Small intestine (tissue), 7 donors: ENCODE measurements at regions not wholly inside any gene's neighbourhood (a gene's known extent, or its start where the extent isn't known, plus 50 kb on each side); places are given as distances from the start of the nearest gene placed in this dataset.

Experiments
- DNase-seq, 2 donors: peaks; one replicate each; pipeline versions ENCODE4 v3.0.0 to v3.0.0-alpha.2; 2013
- FAIRE-seq: peaks from 2 replicates; lab custom pipeline; 2012; peaks lifted over from hg19 to GRCh38; lab: Jason Lieb, UNC
- H3K27ac ChIP-seq, 3 donors: one replicate each; pipeline ENCODE4 v1.5.1; 2013; ENCODE audit warnings: low read length in 2 of 3, mild to moderate bottlenecking in 2 of 3, control low read depth in 1 of 3, inconsistent platforms in 1 of 3, low read depth in 1 of 3, moderate library complexity in 1 of 3
- H3K27me3 ChIP-seq, 3 donors: one replicate each; pipeline ENCODE4 v1.6.1; 2013; ENCODE audit warnings: low read length in 3 of 3, inconsistent platforms in 1 of 3; ENCODE audit not compliant: control insufficient read depth in 3 of 3, insufficient read depth in 3 of 3
- H3K36me3 ChIP-seq, 3 donors: one replicate each; pipeline ENCODE4 v1.6.1; 2013; ENCODE audit warnings: low read length in 3 of 3, inconsistent platforms in 1 of 3, low read depth in 1 of 3, mild to moderate bottlenecking in 1 of 3, moderate library complexity in 1 of 3; ENCODE audit not compliant: control insufficient read depth in 3 of 3, insufficient read depth in 2 of 3
- H3K4me1 ChIP-seq, 3 donors: one replicate each; pipeline ENCODE4 v1.6.1; 2013; ENCODE audit warnings: low read length in 2 of 3, inconsistent platforms in 1 of 3, low read depth in 1 of 3, mild to moderate bottlenecking in 1 of 3, moderate library complexity in 1 of 3; ENCODE audit not compliant: control insufficient read depth in 3 of 3, insufficient read depth in 2 of 3
- H3K4me3 ChIP-seq, 3 donors: one replicate each; pipeline ENCODE4 v1.5.1; 2013; ENCODE audit warnings: low read length in 3 of 3, control low read depth in 1 of 3, inconsistent platforms in 1 of 3, low read depth in 1 of 3, mild to moderate bottlenecking in 1 of 3, moderate library complexity in 1 of 3
- H3K9me3 ChIP-seq, 2 donors: one replicate each; pipeline ENCODE4 v1.6.1; 2013; ENCODE audit warnings: low read depth in 1 of 2, low read length in 1 of 2; ENCODE audit not compliant: control insufficient read depth in 2 of 2, insufficient read depth in 1 of 2
- WGBS, 3 donors: extraction: QIAGEN DNeasy Blood & Tissue Kit; methylation state at CpG; one replicate each; pipeline ENCODE4 v1.1.7; 2013; 5-methylcytosine and 5-hydroxymethylcytosine counted together
- donor health status: healthy with polysubstance abuse.
- donor health status: control.
- donor health status: control.
- donor health status: Bipolar disorder and iron deficiency.
- donor health status: healthy.

DNA sequence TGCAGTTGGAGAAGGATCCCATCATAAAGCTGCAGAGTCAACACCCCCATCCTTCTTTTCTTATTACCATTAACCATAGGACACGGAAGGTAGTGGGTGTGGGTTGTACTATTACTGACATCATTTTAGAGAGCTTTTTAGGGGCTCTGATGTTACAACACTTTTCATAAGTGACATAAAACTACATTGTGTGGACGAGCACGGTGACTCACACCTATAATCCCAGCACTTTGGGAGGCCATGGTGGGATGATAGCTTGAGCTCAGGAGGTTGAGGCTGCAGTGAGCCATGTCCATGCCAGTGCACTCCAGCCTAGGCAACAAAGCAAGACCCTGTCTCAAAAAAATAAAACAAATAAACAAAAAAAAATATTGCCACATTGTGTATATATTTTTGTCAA is 167.1 kb downstream of the DUSP6 start:
- Histone ChIP-seq H3K4me1 (no peaks in the 10 kb centered on the region), H3K27ac (no peak overlapping the region)
- no peak for FAIRE-seq

DNA sequence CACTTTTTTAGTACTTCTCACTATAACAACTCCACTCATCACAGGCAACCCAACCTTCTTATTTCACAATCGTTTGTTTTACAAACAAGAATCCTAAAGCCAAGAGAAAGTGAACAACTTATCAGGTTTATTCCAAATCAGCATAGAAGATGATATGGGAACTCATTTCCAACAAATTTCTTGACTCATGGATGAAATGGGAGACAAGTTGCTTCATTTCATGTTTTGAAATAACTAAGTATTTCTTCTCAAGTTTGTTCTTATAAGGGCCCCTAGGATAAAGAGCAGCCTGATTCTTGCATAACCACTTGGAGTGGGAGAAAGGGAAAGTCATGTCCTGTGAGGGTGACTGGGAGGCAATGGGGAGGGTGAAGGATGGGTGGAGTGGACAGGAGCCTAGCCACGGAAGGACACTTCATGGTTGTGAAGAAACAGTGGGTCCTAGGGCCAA is 168.3 kb downstream of the DUSP6 start:
- WGBS, 3 donors = 65 to 88% (median 74%) methylated on average over 2 of the region's 2 CpGs
- no peak for FAIRE-seq
- DNase-seq = no peak
- H3K27me3 ChIP-seq = no peaks in the 10 kb centered on the region
- no peaks in the 10 kb centered on the region for H3K9me3 ChIP-seq
- H3K36me3 ChIP-seq = no peaks in the 10 kb centered on the region
- H3K4me1 ChIP-seq = no peaks in the 10 kb centered on the region
- no peak overlapping the region for H3K27ac ChIP-seq
- no peak overlapping the region for H3K4me3 ChIP-seq

More for the DNA sequence above, 167.1 kb downstream of the DUSP6 start:
- Histone ChIP-seq H3K27me3 (no peaks in the 10 kb centered on the region), H3K4me3 (no peak overlapping the region), H3K36me3 (no peaks in the 10 kb centered on the region), H3K9me3 (no peaks in the 10 kb centered on the region)
- DNase-seq = no peak
- 87 to 91% (median 87%) methylated on average over 3 of the region's 3 CpGs for WGBS, 3 donors

DNA sequence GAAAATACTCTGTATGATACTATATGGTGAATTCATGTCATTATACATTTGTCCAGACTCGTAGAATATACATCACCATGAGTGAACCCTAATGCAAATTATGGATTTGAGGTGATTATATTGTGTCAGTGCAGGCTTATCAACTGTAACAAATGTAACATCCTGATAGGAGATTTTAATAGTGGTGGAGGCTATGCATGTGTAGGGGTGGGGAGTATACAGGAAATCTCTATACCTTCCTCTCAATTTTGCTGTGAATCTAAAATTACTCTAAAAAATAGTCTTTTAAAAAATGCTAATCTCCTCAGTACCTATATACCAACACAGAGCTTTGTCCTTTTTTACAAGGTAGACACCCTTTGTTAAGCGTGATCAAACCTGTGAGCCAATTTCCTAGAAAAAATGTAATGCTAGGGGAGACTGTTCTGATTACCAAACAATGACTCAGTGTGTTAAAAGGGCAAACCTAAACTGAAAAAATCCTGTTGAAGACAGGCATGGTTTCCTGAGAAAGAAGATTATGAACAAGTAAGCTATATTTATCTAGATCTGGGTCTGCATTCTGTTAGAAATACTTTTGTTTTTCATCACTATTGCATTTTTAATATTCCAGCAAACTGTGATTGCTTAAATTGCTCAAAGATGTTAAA is 170.9 kb downstream of the DUSP6 start:
- Histone ChIP-seq H3K4me1 (no peaks in the 10 kb centered on the region), H3K36me3 (no peaks in the 10 kb centered on the region), H3K27me3 (no peaks in the 10 kb centered on the region), H3K9me3 (no peaks in the 10 kb centered on the region), H3K4me3 (no peak overlapping the region), H3K27ac (no peak overlapping the region)
- FAIRE-seq = no peak
- 73 to 79% (median 75%) methylated on average over 2 of the region's 2 CpGs for WGBS, 3 donors
- no peak for DNase-seq

DNA sequence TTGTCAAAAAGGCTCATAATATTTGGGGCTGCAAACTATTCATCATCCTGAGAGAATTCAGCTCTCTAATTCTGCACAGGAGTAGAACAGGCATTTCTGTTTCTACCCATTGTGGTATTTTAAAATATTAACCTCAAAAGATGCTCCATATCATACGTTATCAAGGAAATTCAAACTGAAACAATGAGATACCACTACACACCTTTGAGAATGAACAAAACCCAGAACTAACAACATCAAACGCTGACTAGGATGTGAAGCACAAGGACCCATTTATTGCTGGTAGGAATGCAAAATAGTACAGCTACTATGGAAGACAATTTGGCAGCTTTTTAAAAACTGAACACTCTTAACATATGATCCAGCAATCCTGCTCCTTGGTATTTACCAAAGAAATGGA is 171.8 kb downstream of the DUSP6 start:
- FAIRE-seq (no peak), DNase-seq (no peak)
- Histone ChIP-seq H3K27ac (no peak overlapping the region), H3K9me3 (no peaks in the 10 kb centered on the region), H3K36me3 (no peaks in the 10 kb centered on the region), H3K4me3 (no peak overlapping the region), H3K4me1 (no peaks in the 10 kb centered on the region), H3K27me3 (no peaks in the 10 kb centered on the region)
- WGBS, 3 donors = 60 to 68% (median 63%) methylated on average over 2 of the region's 2 CpGs

DNA sequence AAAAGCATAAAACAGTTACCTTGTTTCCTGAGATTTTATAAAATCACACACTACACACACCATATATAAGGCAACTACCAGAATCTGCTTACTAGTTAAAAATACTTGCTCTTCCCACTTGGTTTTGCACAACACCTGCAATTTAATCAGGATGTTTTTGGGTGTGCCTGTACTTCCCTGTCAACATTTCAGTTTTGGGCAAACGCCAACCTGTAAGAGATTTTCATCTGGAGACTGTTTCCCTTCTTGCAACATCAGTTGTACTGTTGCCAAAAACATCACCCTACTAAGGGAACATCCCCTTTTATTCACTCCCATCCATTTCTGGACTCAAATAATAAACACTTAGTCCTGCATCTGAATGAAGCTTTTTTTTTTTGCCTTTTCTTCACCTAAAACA is 172.3 kb downstream of the DUSP6 start:
- 0 to 15% (median 5%) methylated on average over 1 of the region's 1 CpG for WGBS, 3 donors
- H3K27me3 ChIP-seq = no peaks in the 10 kb centered on the region
- no peak overlapping the region for H3K27ac ChIP-seq
- no peaks in the 10 kb centered on the region for H3K9me3 ChIP-seq
- FAIRE-seq (no peak), DNase-seq (peak in 1 of 2 donors; percentile 25)
- H3K4me1 ChIP-seq = no peaks in the 10 kb centered on the region
- H3K4me3 ChIP-seq = no peak overlapping the region
- H3K36me3 ChIP-seq = no peaks in the 10 kb centered on the region

DNA sequence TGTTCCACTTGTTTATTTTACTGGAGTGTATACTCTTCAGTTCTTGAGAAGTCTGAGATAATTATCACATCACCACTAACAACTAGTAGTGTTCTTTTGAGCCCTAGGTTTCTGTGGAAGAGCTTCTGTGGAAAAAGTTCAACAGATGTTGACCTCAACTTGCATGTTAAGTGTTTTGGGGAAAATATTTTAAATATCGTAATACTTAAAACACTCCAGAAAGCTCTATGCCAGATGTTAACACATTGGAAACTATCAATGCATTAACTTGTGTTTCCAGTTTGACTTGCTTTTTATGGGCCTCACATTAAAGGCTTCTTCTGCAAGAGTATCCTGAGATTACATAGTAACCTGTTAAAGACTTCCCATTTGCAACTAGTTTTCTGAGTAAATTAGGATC is 173.1 kb downstream of the DUSP6 start:
- H3K9me3 ChIP-seq = no peaks in the 10 kb centered on the region
- H3K27ac ChIP-seq = no peak overlapping the region
- H3K4me1 ChIP-seq = no peaks in the 10 kb centered on the region
- H3K27me3 ChIP-seq = no peaks in the 10 kb centered on the region
- DNase-seq (no peak), FAIRE-seq (no peak)
- no peaks in the 10 kb centered on the region for H3K36me3 ChIP-seq
- H3K4me3 ChIP-seq = no peak overlapping the region
- 58 to 88% (median 83%) methylated on average over 1 of the region's 1 CpG for WGBS, 3 donors

DNA sequence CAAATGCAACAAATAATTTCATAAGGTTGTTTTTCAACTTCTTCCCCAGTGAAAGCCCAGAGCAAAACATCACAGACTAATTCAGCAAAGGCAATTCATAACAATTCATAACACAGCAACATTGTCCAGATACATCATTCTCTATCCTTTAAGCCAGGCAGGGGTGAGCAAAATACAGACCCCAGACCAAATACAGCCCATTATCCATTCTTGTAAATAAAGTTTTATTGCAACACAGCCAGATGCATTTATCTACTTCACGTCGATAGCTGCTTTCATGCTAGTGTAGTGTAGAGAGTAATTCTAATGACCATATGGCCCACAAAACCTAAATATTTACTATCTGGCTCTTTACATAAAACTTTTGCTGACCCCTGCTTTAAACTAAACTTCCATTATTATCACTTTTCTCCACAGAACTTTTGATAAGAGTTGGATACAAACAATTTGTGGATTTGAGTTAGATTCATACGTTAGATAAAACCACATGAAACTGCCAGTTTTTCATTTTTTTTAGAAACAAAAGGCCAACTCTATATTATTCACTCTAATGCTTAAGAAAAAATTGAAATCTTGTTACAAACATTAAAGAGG is 174.4 kb downstream of the DUSP6 start:
- WGBS, 3 donors = 80 to 82% (median 80%) methylated on average over 3 of the region's 3 CpGs
- H3K27ac ChIP-seq = no peak overlapping the region
- no peaks in the 10 kb centered on the region for H3K4me1 ChIP-seq
- H3K36me3 ChIP-seq = no peaks in the 10 kb centered on the region
- FAIRE-seq = no peak
- no peaks in the 10 kb centered on the region for H3K9me3 ChIP-seq
- no peak overlapping the region for H3K4me3 ChIP-seq
- DNase-seq = no peak
- H3K27me3 ChIP-seq = no peaks in the 10 kb centered on the region

DNA sequence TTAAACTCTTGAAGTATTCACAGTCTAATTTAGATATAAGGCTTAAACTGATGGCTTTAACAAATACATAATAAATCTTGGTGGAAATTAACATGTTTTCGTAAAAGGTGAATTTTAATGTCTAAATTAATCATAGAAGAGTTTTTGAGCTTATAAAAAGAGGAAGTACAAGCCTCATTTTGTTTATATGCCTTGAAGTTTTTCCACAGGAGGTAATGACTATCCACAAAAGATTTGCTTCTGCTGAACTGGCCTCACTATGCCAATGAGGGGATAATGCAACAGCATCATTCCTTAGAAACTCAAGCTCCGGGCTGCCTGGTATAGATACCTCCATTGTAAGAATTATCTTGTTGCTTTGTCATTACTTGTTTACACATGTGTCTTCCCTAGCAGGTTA is 175.6 kb downstream of the DUSP6 start:
- DNase-seq = no peak
- Histone ChIP-seq H3K4me3 (no peak overlapping the region), H3K27ac (no peak overlapping the region), H3K4me1 (no peaks in the 10 kb centered on the region), H3K27me3 (no peaks in the 10 kb centered on the region), H3K36me3 (no peaks in the 10 kb centered on the region), H3K9me3 (no peaks in the 10 kb centered on the region)
- FAIRE-seq = no peak
- WGBS, 3 donors = 79 to 92% (median 87%) methylated on average over 2 of the region's 2 CpGs

DNA sequence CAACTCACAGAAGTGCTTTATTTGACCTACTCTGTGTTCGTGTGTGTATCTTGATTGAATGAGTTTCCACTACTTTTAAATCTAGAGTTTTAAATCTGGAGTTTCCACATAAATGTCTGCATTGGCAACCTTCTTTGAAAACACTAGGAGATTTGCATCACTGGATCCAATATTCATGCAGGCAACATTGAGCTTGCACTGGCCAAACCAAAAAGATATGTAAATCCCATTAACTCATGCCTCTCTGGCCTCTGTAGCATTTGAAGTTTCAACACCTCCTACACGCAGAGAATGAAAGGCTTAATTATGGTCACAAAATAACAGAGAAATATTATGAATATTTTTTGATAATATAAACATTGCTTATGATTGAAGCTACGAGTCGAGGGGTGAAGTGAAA is 178.6 kb downstream of the DUSP6 start:
- H3K27me3 ChIP-seq = no peaks in the 10 kb centered on the region
- no peak for DNase-seq
- H3K4me1 ChIP-seq = no peaks in the 10 kb centered on the region
- H3K36me3 ChIP-seq = no peaks in the 10 kb centered on the region
- H3K9me3 ChIP-seq = no peaks in the 10 kb centered on the region
- H3K4me3 ChIP-seq = no peak overlapping the region
- no peak overlapping the region for H3K27ac ChIP-seq
- no peak for FAIRE-seq
- 87 to 89% (median 88%) methylated on average over 4 of the region's 4 CpGs for WGBS, 3 donors
